Astrocyte of the cerebellum (primary cell): ENCODE measurements at regions not wholly inside any gene's neighbourhood (a gene's known extent, or its start where the extent isn't known, plus 50 kb on each side); places are given as distances from the start of the nearest gene placed in this dataset.

ENCODE experiments used
- DNase-seq: peaks from one replicate; pipeline ENCODE4 v3.0.0-alpha.2; 2011; ENCODE audit warnings: low read depth
- H3K4me3 ChIP-seq: 2 replicates; pipeline ENCODE4 v1.5.1; 2011; ENCODE audit warnings: mild to moderate bottlenecking, low read depth, low read length, moderate library complexity
- in situ Hi-C: cut with HindIII; loops from 2 replicates; pipeline ENCODE4 v1.10.0; 2017; ENCODE audit warnings: low sequenced_read_pairs
- TF ChIP-seq, protein P1 (sequence below): IDR thresholded peaks from 2 replicates; pipeline ENCODE4 v1.5.1; 2012; ENCODE audit warnings: low read length, low read depth, moderate library complexity, mild to moderate bottlenecking; ENCODE audit errors: missing control alignments

DNA sequence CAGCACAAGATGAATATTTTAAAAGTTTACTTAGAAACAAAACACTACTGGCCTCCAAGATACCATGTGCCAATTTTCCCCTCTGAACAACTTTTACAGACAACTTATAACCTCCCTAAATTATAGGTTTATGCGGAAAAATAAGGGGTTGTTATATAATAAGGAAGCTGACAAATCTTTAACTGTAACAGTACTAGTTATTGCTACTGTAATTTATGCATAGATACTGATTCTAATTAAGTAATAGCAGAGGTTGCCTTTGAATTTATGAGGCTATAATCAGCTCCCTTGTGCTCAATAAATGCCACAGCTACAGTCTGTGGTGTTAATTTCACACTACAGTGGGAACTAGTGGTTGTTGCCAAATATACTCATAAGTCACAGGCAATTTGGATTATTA is 291.3 kb upstream of the PCSK5 start:
- in situ Hi-C loops: no loop called here
- no peak overlapping the region for H3K4me3 ChIP-seq
- DNase-seq: no peak
- TF ChIP-seq, protein P1, sequence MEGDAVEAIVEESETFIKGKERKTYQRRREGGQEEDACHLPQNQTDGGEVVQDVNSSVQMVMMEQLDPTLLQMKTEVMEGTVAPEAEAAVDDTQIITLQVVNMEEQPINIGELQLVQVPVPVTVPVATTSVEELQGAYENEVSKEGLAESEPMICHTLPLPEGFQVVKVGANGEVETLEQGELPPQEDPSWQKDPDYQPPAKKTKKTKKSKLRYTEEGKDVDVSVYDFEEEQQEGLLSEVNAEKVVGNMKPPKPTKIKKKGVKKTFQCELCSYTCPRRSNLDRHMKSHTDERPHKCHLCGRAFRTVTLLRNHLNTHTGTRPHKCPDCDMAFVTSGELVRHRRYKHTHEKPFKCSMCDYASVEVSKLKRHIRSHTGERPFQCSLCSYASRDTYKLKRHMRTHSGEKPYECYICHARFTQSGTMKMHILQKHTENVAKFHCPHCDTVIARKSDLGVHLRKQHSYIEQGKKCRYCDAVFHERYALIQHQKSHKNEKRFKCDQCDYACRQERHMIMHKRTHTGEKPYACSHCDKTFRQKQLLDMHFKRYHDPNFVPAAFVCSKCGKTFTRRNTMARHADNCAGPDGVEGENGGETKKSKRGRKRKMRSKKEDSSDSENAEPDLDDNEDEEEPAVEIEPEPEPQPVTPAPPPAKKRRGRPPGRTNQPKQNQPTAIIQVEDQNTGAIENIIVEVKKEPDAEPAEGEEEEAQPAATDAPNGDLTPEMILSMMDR: no peak

DNA sequence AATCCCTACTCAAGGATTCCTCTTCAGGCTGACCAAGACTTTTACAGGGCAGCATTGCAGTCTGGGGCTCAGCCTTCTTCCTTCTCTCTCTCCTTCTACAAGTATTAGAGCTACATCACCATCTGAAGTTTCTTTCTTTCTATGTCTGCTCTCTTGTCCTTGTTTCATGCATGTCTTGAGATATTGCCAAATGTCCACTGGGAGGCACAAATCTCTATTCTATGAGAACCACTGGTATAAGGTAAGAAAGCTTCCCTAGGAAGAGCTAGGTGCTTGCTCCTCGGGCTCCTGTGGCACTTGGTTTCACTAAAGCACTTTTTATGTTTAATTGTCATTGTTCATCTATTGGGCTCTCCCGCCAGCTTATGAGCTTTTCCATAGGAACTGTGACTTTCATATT is 289.2 kb upstream of the PCSK5 start:
- TF ChIP-seq, protein P1: no peak
- no peak overlapping the region for H3K4me3 ChIP-seq
- in situ Hi-C loops: no loop called here
- no peak for DNase-seq

DNA sequence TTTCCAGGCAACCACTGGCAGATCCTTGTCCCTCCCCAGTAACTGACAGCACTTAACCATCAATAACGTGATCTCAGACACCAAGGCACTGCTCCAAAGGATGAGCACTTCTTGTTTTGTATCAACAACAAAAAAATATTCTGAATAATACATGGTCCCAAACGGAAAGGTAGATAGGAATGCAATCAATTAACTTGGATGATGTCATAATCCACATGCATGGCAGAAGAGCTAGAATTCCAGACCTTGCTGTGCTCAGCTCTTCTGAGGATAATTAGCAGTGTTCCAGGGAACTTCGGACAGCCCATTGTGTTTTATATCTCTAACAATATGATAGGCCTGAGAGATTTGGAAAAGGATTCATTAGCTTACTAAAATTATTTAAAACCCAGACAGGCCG is 288.4 kb upstream of the PCSK5 start:
- TF ChIP-seq, protein P1: no peak
- no peak for DNase-seq
- in situ Hi-C loops: no loop called here

DNA sequence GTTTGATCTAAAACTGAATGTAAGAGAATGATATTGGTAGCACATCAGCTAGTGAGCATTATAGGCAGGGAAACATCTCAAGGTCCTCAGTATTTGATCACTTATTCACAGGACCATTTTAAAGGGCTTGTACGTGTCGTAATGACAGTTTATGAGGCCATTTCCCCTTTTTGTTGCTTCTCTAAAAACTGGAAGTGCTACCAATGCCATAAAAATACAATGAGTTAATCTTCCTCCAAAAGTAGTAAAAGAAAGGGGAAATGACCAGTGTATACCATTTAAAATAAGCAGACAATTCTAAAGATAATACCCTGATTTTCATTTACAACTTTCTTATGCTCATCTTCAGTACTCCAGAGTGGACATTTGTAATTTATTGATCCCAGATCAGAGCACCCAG is 285.8 kb upstream of the PCSK5 start:
- TF ChIP-seq, protein P1: no peak
- H3K4me3 ChIP-seq: no peak overlapping the region
- in situ Hi-C loops: no loop called here
- DNase-seq: no peak

More for the DNA sequence above, 288.4 kb upstream of the PCSK5 start:
- H3K4me3 ChIP-seq: no peak overlapping the region

DNA sequence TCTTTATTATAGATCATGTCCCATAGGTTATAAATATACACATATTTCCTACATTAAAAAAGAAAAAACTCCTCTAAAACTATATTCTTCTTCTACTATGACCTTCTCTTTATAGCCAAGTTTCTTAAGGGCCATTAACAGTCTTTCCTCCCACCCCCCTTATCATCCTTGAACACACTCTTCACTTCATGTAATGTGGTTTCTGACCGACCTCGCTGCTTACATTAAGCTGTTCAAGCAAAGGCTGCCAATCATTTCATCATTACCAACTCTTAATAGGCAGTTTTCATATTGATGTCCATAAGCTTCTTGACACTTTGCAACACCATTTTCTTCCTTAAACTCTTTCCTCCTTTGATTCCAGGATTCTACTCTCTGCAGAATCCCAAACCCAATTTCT is 283.0 kb upstream of the PCSK5 start:
- TF ChIP-seq, protein P1: no peak
- in situ Hi-C loops: no loop called here
- no peak for DNase-seq
- H3K4me3 ChIP-seq: no peak overlapping the region

DNA sequence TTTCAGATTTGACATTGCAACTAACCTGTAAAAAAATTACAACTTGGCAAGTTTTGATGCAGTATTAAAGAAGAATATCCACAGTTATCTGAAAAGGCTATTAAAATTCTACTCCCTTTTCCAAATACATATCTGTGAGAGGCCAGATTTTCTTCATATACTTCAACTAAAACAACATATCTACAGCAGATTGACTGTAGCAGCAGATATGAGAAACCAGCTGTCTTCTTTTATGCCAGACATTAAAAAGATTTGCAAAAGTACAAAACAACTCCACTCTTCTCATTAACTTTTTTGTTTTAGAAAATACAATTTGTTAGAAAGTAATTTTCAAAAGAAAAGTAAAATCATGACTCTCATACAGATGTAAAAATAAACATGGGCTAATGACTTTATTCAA is 281.1 kb upstream of the PCSK5 start:
- in situ Hi-C loops: no loop called here
- no peak for DNase-seq
- TF ChIP-seq, protein P1: no peak
- no peak overlapping the region for H3K4me3 ChIP-seq

DNA sequence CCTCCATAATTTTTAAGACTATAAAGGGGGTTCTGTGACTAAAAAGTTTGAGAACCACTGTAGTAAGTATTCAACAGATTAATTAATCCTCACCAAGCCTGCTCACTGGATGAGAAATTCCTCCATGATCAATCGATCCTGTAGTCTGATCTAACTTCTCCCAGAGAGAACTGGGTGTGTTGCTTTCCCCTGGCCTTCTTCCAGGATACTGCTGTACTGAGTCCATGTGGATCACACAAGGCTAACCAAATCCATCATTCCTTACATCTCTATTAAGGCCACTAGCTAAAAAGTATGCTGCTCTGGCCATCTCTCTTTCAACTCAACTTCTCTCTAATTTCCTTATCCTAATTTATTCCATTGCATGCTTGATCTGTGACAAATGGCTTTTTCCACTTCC is 280.2 kb upstream of the PCSK5 start:
- DNase-seq: no peak
- H3K4me3 ChIP-seq: no peak overlapping the region
- in situ Hi-C loops: loop anchor here (5.0 kb wide), 1 partner anchor 37 kb away; no protein-coding TSS in a partner anchor
- TF ChIP-seq, protein P1: no peak
